Ovary (tissue), 3 donors: ENCODE measurements at regions not wholly inside any gene's neighbourhood (a gene's known extent, or its start where the extent isn't known, plus 50 kb on each side); places are given as distances from the start of the nearest gene placed in this dataset.

Source experiments
- CTCF ChIP-seq, 3 donors: fragments of 450-650 bp in 2 of 3; fragments of 200-600 bp in 1 of 3; IDR thresholded peaks; one replicate each; pipeline versions ENCODE4 v1.5.1 to v1.8.0; 2016 to 2022; ENCODE audit warnings: antibody characterized with exemption in 3 of 3, mild to moderate bottlenecking in 1 of 3
- EP300 ChIP-seq: sonication (generic); formaldehyde crosslinking; IDR thresholded peaks from one replicate; pipeline ENCODE4 v1.6.1; 2017; ENCODE audit warnings: antibody characterized with exemption
- donor health status: DM: no; HTN: no; CAD: no.

GRCh38 chr5:163832155-163832554, 326.7 kb downstream of the MAT2B start:
- TF ChIP-seq CTCF (IDR thresholded peaks at IDR 0.05) (no peak), EP300 (no peak)
